Smooth muscle cell (in vitro differentiated cells): ENCODE measurements at regions not wholly inside any gene's neighbourhood (a gene's known extent, or its start where the extent isn't known, plus 50 kb on each side); places are given as distances from the start of the nearest gene placed in this dataset.

ENCODE experiments used
- DNase-seq: peaks from one replicate; lab custom pipeline; 2025; ENCODE audit not compliant: unreplicated experiment; lab: John Stamatoyannopoulos, UW
- H2AFZ ChIP-seq: fragments of 200-600 bp; sonication (generic); 2 replicates; pipeline ENCODE4 v1.6.0; 2016; ENCODE audit warnings: antibody characterized with exemption, low read depth, mild to moderate bottlenecking
- H3F3A ChIP-seq: fragments of 200-600 bp; sonication (generic); 2 replicates; pipeline ENCODE4 v1.6.0; 2017; ENCODE audit warnings: antibody characterized with exemption, low read depth
- H3K27ac ChIP-seq: fragments of 200-600 bp; sonication (generic); 2 replicates; pipeline ENCODE4 v1.5.1; 2016; ENCODE audit warnings: low read depth, mild to moderate bottlenecking
- H3K27me3 ChIP-seq: fragments of 200-600 bp; sonication (generic); 2 replicates; pipeline ENCODE4 v1.6.1; 2016; ENCODE audit warnings: low read depth, mild to moderate bottlenecking
- H3K36me3 ChIP-seq: fragments of 200-600 bp; sonication (generic); 2 replicates; pipeline ENCODE4 v1.5.1; 2016; ENCODE audit warnings: low read depth
- H3K4me1 ChIP-seq: fragments of 200-600 bp; sonication (generic); 2 replicates; pipeline ENCODE4 v1.5.1; 2016; ENCODE audit warnings: low read depth
- H3K4me2 ChIP-seq: fragments of 200-600 bp; sonication (generic); 2 replicates; pipeline ENCODE4 v1.6.0; 2016; ENCODE audit warnings: mild to moderate bottlenecking
- H3K4me3 ChIP-seq: fragments of 200-600 bp; sonication (generic); 2 replicates; pipeline ENCODE4 v1.5.1; 2016; ENCODE audit warnings: mild to moderate bottlenecking
- H3K79me2 ChIP-seq: fragments of 200-600 bp; sonication (generic); 2 replicates; pipeline ENCODE4 v1.6.0; 2016; ENCODE audit warnings: low read depth, mild to moderate bottlenecking
- H3K9ac ChIP-seq: fragments of 200-600 bp; sonication (generic); 2 replicates; pipeline ENCODE4 v1.6.0; 2016; ENCODE audit warnings: low read depth
- H3K9me3 ChIP-seq: fragments of 200-600 bp; sonication (generic); replicated peaks from 2 replicates; pipeline ENCODE4 v1.5.1; 2016; ENCODE audit warnings: low read depth
- H4K20me1 ChIP-seq: fragments of 200-600 bp; sonication (generic); 2 replicates; pipeline ENCODE4 v1.6.0; 2016; ENCODE audit warnings: low read depth
- CTCF ChIP-seq: fragments of 200-600 bp; sonication (generic); IDR thresholded peaks from 2 replicates; pipeline ENCODE4 v1.5.1; 2017; ENCODE audit warnings: borderline replicate concordance, mild to moderate bottlenecking, antibody characterized with exemption; ENCODE audit not compliant: insufficient read depth, poor library complexity, severe bottlenecking
- WGBS: methylation state at CpG from one replicate; pipeline ENCODE4 v1.1.7; 2016; ENCODE audit warnings: low lambda C conversion rate; 5-methylcytosine and 5-hydroxymethylcytosine counted together

DNA sequence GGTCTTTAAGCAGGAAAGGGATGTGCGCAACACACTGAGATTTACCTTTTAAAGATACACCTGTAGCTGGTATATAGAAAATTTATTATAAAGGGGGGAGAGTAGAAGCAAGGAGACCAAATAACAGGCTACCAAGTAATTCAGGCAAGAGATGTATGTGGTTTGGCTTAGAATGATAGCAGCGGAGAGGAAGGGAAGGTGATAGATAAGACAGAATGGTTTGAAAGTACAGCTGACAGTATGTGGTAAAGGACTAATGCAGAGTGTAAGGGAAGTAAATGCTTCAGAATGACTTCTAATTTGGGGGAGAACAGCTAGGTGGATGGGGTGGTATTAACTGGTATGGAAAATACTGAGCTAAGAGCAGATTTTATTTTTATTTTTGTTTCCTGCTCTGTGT is 308.9 kb downstream of the ANTXR2 start:
- H3K9me3 ChIP-seq = peaks cover 8% of the 10 kb centered on the region
- H3K9ac ChIP-seq = no peak overlapping the region
- H3K79me2 ChIP-seq = no peaks in the 10 kb centered on the region
- H4K20me1 ChIP-seq = no peaks in the 10 kb centered on the region
- 91% methylated on average over 2 of the region's 2 CpGs for WGBS
- no peak for DNase-seq
- no peak overlapping the region for H2AFZ ChIP-seq
- no peaks in the 10 kb centered on the region for H3K27me3 ChIP-seq
- H3F3A ChIP-seq = no peaks in the 10 kb centered on the region
- H3K4me2 ChIP-seq = no peak overlapping the region
- H3K4me1 ChIP-seq = no peaks in the 10 kb centered on the region
- H3K36me3 ChIP-seq = no peaks in the 10 kb centered on the region
- no peak overlapping the region for H3K4me3 ChIP-seq
- TF ChIP-seq CTCF = no peak
- no peak overlapping the region for H3K27ac ChIP-seq

GRCh38 chr4:79763486-79764075 is 309.4 kb downstream of the ANTXR2 start:
- Histone ChIP-seq H3K36me3 (no peaks in the 10 kb centered on the region), H3K4me2 (no peak overlapping the region), H3F3A (no peaks in the 10 kb centered on the region), H2AFZ (no peak overlapping the region), H3K4me1 (no peaks in the 10 kb centered on the region), H3K79me2 (no peaks in the 10 kb centered on the region), H3K9me3 (peaks cover 8% of the 10 kb centered on the region), H3K27ac (no peak overlapping the region), H4K20me1 (no peaks in the 10 kb centered on the region), H3K9ac (no peak overlapping the region), H3K4me3 (no peak overlapping the region), H3K27me3 (no peaks in the 10 kb centered on the region)
- 96% methylated on average over 4 of the region's 4 CpGs for WGBS
- TF ChIP-seq CTCF = no peak
- DNase-seq = no peak

DNA sequence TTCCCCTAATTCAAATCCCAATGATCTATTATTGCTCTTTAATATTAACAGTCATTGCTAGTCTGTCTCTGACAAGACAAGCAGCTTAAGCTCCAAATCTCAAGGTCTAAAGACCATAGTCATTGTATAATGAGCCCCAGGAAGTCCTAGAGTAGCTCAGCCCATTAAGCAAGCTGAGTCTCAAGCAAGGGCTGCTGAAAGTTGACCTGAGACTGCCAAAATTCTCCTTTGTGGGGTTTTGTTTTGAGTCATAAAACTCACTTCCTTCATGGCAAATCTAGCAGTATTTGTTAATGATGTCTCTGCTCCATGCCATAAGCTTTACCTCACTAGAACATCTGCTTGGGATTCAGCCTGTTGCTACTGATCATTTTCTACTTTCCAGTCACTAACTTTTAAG is 313.2 kb downstream of the ANTXR2 start:
- no peaks in the 10 kb centered on the region for H3F3A ChIP-seq
- H3K4me3 ChIP-seq = no peak overlapping the region
- no peaks in the 10 kb centered on the region for H3K9me3 ChIP-seq
- DNase-seq = no peak
- no peak overlapping the region for H2AFZ ChIP-seq
- H3K79me2 ChIP-seq = no peaks in the 10 kb centered on the region
- no peaks in the 10 kb centered on the region for H4K20me1 ChIP-seq
- no peaks in the 10 kb centered on the region for H3K36me3 ChIP-seq
- H3K9ac ChIP-seq = no peak overlapping the region
- no peak for TF ChIP-seq CTCF
- H3K27ac ChIP-seq = no peak overlapping the region
- H3K4me1 ChIP-seq = no peaks in the 10 kb centered on the region
- no peaks in the 10 kb centered on the region for H3K27me3 ChIP-seq
- no peak overlapping the region for H3K4me2 ChIP-seq

DNA sequence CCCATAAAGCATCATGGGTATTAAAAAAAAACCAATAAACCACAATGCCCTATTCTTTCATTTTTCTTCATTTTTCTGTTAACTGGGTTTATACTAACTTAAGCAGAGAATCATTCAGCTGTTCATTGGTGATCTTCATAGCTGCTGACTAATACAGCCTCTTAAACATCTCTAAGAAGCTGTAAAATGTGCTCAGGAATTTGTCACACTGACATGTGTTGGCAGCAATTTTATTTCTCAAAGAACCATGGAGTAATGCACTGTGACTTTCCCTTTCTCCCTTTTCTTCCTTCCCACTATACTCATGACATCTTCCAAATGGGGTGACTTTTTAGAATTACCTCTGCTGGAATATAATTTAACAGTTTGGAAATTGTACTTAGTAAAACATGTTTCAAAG is 315.4 kb downstream of the ANTXR2 start:
- H3K27ac ChIP-seq = no peak overlapping the region
- peak overlapping the region; percentile 12 for H3K4me2 ChIP-seq
- H3K79me2 ChIP-seq = no peaks in the 10 kb centered on the region
- H3F3A ChIP-seq = no peaks in the 10 kb centered on the region
- H2AFZ ChIP-seq = no peak overlapping the region
- H3K4me3 ChIP-seq = no peak overlapping the region
- H3K9me3 ChIP-seq = no peaks in the 10 kb centered on the region
- H3K27me3 ChIP-seq = no peaks in the 10 kb centered on the region
- no peak for TF ChIP-seq CTCF
- no peaks in the 10 kb centered on the region for H3K4me1 ChIP-seq
- H3K9ac ChIP-seq = no peak overlapping the region
- DNase-seq = no peak
- H4K20me1 ChIP-seq = no peaks in the 10 kb centered on the region
- H3K36me3 ChIP-seq = no peaks in the 10 kb centered on the region
